ENCODE measurements at regions not wholly inside any gene's neighbourhood (a gene's known extent, or its start where the extent isn't known, plus 50 kb on each side); places are given as distances from the start of the nearest gene placed in this dataset.

- no peak for TF ChIP-seq ZNF70 (CRISPR knock-in tag; IDR thresholded peaks at IDR 0.05)
- no peak for TF ChIP-seq RARB (CRISPR knock-in tag; IDR thresholded peaks at IDR 0.05)
- TF ChIP-seq ZNF8 (CRISPR knock-in tag; IDR thresholded peaks at IDR 0.05), result no peak
- no peak for TF ChIP-seq GLIS3 (CRISPR knock-in tag; IDR thresholded peaks at IDR 0.05)
- TF ChIP-seq ZFP30 (CRISPR knock-in tag; IDR thresholded peaks at IDR 0.05), result no peak
- TF ChIP-seq, protein P1, sequence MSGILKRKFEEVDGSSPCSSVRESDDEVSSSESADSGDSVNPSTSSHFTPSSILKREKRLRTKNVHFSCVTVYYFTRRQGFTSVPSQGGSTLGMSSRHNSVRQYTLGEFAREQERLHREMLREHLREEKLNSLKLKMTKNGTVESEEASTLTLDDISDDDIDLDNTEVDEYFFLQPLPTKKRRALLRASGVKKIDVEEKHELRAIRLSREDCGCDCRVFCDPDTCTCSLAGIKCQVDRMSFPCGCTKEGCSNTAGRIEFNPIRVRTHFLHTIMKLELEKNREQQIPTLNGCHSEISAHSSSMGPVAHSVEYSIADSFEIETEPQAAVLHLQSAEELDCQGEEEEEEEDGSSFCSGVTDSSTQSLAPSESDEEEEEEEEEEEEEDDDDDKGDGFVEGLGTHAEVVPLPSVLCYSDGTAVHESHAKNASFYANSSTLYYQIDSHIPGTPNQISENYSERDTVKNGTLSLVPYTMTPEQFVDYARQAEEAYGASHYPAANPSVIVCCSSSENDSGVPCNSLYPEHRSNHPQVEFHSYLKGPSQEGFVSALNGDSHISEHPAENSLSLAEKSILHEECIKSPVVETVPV (CRISPR knock-in tag; IDR thresholded peaks at IDR 0.05), result no peak
- no peak for TF ChIP-seq BACH2 (CRISPR knock-in tag; IDR thresholded peaks at IDR 0.05; ENCODE audit: borderline replicate concordance)
- TF ChIP-seq ARNTL (CRISPR knock-in tag; IDR thresholded peaks at IDR 0.05; ENCODE audit: borderline replicate concordance, low read depth), result no peak
- TF ChIP-seq ZC3H10 (CRISPR knock-in tag; IDR thresholded peaks at IDR 0.05), result no peak
- no peak for TF ChIP-seq ISL1 (CRISPR knock-in tag; IDR thresholded peaks at IDR 0.05)
- TF ChIP-seq ZFP3 (CRISPR knock-in tag; IDR thresholded peaks at IDR 0.05), result no peak
- no peak for TF ChIP-seq SNAI2 (CRISPR knock-in tag; IDR thresholded peaks at IDR 0.05)
- TF ChIP-seq ESRRG (CRISPR knock-in tag; IDR thresholded peaks at IDR 0.05), result no peak
- TF ChIP-seq, protein P2, sequence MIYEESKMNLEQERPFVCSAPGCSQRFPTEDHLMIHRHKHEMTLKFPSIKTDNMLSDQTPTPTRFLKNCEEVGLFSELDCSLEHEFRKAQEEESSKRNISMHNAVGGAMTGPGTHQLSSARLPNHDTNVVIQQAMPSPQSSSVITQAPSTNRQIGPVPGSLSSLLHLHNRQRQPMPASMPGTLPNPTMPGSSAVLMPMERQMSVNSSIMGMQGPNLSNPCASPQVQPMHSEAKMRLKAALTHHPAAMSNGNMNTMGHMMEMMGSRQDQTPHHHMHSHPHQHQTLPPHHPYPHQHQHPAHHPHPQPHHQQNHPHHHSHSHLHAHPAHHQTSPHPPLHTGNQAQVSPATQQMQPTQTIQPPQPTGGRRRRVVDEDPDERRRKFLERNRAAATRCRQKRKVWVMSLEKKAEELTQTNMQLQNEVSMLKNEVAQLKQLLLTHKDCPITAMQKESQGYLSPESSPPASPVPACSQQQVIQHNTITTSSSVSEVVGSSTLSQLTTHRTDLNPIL (CRISPR knock-in tag; IDR thresholded peaks at IDR 0.05; ENCODE audit: low read depth), result no peak
- no peak for TF ChIP-seq TCF4 (CRISPR knock-in tag; IDR thresholded peaks at IDR 0.05; ENCODE audit: borderline replicate concordance)
- no peak for TF ChIP-seq PATZ1 (CRISPR knock-in tag; IDR thresholded peaks at IDR 0.05; ENCODE audit: borderline replicate concordance)
- ATAC-seq, result peak; percentile 76
Measured at GRCh38 chr12:75666126-75666938, 154.9 kb upstream of the KRR1 start.

DNA sequence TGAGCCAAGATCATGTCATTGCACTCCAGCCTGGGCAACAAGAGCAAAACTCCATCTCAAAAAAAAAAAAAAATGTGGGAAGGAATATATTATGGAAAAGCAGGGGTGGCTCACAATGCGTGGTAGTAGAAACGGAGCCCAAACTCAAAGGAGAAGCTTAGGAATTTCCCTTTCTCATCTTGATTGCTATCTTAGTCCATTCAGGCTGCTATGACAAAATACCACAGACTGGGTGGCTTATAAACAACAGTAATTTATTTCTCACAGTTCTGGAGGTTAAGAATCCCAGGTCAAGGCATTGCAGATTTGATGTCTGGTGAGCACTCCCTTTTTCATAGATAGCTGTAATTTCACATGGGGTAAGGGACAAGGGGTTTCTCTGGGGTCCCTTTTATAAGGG lies 153.8 kb upstream of the KRR1 start:
- TF ChIP-seq ZFP30 (CRISPR knock-in tag; IDR thresholded peaks at IDR 0.05) (no peak), TCF4 (CRISPR knock-in tag; IDR thresholded peaks at IDR 0.05; ENCODE audit: borderline replicate concordance) (no peak), ZFP3 (CRISPR knock-in tag; IDR thresholded peaks at IDR 0.05) (no peak), ZNF565 (CRISPR knock-in tag; conservative IDR thresholded peaks at IDR 0.05; ENCODE audit: low read depth) (no peak)
- ATAC-seq, result no peak

GRCh38 chr12:75662511-75663159 lies 151.2 kb upstream of the KRR1 start:
- no peak for ATAC-seq
- TF ChIP-seq SNAI2 (CRISPR knock-in tag; IDR thresholded peaks at IDR 0.05) (no peak), ARNTL (CRISPR knock-in tag; IDR thresholded peaks at IDR 0.05; ENCODE audit: borderline replicate concordance, low read depth) (no peak), RARB (CRISPR knock-in tag; IDR thresholded peaks at IDR 0.05) (no peak), ISL1 (CRISPR knock-in tag; IDR thresholded peaks at IDR 0.05) (no peak), ZC3H10 (CRISPR knock-in tag; IDR thresholded peaks at IDR 0.05) (no peak), CSDC2 (CRISPR knock-in tag; IDR thresholded peaks at IDR 0.05) (no peak), PPARA (CRISPR knock-in tag; IDR thresholded peaks at IDR 0.05; ENCODE audit: borderline replicate concordance) (no peak), TCF4 (CRISPR knock-in tag; IDR thresholded peaks at IDR 0.05; ENCODE audit: borderline replicate concordance) (no peak), GLIS3 (CRISPR knock-in tag; IDR thresholded peaks at IDR 0.05) (no peak), OSR1 (CRISPR knock-in tag; IDR thresholded peaks at IDR 0.05) (no peak), ZNF70 (CRISPR knock-in tag; IDR thresholded peaks at IDR 0.05) (no peak), PATZ1 (CRISPR knock-in tag; IDR thresholded peaks at IDR 0.05; ENCODE audit: borderline replicate concordance) (no peak)
- TF ChIP-seq, protein P2 (CRISPR knock-in tag; IDR thresholded peaks at IDR 0.05; ENCODE audit: low read depth), result no peak
- TF ChIP-seq, protein P3, sequence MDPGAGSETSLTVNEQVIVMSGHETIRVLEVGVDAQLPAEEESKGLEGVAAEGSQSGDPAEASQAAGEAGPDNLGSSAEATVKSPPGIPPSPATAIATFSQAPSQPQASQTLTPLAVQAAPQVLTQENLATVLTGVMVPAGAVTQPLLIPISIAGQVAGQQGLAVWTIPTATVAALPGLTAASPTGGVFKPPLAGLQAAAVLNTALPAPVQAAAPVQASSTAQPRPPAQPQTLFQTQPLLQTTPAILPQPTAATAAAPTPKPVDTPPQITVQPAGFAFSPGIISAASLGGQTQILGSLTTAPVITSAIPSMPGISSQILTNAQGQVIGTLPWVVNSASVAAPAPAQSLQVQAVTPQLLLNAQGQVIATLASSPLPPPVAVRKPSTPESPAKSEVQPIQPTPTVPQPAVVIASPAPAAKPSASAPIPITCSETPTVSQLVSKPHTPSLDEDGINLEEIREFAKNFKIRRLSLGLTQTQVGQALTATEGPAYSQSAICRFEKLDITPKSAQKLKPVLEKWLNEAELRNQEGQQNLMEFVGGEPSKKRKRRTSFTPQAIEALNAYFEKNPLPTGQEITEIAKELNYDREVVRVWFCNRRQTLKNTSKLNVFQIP (CRISPR knock-in tag; IDR thresholded peaks at IDR 0.05; ENCODE audit: borderline replicate concordance, low read depth), result no peak
- TF ChIP-seq, protein P1 (CRISPR knock-in tag; IDR thresholded peaks at IDR 0.05), result no peak

Data from SK-N-SH treated with all-trans-retinoic acid at 6 μM for 48 hours (cell line).